ENCODE measurements at regions not wholly inside any gene's neighbourhood (a gene's known extent, or its start where the extent isn't known, plus 50 kb on each side); places are given as distances from the start of the nearest gene placed in this dataset.

DNA sequence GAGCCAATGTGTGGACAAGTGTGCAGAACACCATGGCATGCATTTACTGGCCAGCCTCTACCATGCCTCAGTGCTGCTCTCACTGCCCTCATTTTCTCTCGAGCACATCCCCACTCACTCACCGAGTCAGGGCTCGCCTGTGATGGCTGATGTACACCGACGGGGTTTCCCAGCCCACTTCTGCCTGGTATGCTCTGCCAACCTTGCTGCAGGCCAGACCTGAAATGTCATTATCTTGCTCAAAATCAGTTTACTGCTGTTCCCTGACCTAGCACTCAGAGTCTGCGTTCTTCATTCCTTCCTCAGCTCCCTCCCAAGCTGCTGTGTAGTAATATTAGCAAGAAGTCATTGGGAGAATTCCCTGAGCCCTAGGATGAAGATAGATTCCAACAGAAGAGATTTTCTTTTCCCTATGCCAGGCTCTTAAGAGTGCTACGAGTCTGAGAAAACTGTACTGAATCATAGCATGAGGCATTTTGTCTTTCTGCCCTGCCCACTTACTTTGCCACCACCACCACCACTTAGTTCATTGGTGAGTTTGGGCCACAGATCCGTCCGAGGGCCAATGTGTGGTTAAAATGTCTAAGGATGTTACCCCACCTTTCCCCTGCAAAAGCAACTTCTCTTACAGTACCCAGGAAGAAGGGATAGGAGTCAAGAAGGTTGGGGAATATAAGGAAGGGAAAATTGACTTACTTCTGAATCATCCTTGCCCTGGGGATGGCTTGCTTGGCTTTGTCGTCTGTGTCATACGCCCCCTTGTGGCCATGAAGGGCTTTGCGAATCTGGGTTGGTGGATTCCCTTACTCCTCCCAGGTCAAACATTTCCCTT is 51.0 kb downstream of the BMAL2 start:
- TF ChIP-seq CTCF (IDR thresholded peaks at IDR 0.05 in 2 of 3, conservative IDR thresholded peaks at IDR 0.05 in 1 of 3; ENCODE audit: insufficient read depth in 2 of 3, low read depth in 1 of 3, low read length in 3 of 3) (peak; percentile 76 to 89 (median 79)), ZFX (CRISPR knock-in tag; IDR thresholded peaks at IDR 0.05) (no peak), TARDBP (IDR thresholded peaks at IDR 0.05) (no peak), STAT6 (CRISPR knock-in tag; IDR thresholded peaks at IDR 0.05) (no peak), FOXP1 (CRISPR knock-in tag; IDR thresholded peaks at IDR 0.05) (no peak), YBX1 (IDR thresholded peaks at IDR 0.05) (no peak), PATZ1 (CRISPR knock-in tag; IDR thresholded peaks at IDR 0.05; ENCODE audit: borderline replicate concordance) (no peak), JUND (IDR thresholded peaks at IDR 0.05; ENCODE audit: borderline replicate concordance, low read depth, low read length) (0 out of 2 replicates have a peak, but pooled peaks have one; percentile 29), JUND (tag; IDR thresholded peaks at IDR 0.05; ENCODE audit: borderline replicate concordance, low read depth, low read length) (no peak), E2F4 (CRISPR knock-in tag; IDR thresholded peaks at IDR 0.05; ENCODE audit: low read depth) (no peak), ZNF24 (IDR thresholded peaks at IDR 0.05) (no peak), SP1 (CRISPR knock-in tag; IDR thresholded peaks at IDR 0.05) (no peak), TFAP4 (CRISPR knock-in tag; IDR thresholded peaks at IDR 0.05; ENCODE audit: borderline replicate concordance) (no peak), GTF2F1 (IDR thresholded peaks at IDR 0.05; ENCODE audit: low read depth, low read length) (no peak)
- TF ChIP-seq, protein P1, sequence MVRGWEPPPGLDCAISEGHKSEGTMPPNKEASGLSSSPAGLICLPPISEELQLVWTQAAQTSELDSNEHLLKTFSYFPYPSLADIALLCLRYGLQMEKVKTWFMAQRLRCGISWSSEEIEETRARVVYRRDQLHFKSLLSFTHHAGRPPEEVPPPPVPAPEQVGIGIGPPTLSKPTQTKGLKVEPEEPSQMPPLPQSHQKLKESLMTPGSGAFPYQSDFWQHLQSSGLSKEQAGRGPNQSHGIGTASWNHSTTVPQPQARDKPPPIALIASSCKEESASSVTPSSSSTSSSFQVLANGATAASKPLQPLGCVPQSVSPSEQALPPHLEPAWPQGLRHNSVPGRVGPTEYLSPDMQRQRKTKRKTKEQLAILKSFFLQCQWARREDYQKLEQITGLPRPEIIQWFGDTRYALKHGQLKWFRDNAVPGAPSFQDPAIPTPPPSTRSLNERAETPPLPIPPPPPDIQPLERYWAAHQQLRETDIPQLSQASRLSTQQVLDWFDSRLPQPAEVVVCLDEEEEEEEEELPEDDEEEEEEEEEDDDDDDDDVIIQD (CRISPR knock-in tag; IDR thresholded peaks at IDR 0.05): no peak
